Coronary artery (tissue), 2 donors: ENCODE measurements at regions not wholly inside any gene's neighbourhood (a gene's known extent, or its start where the extent isn't known, plus 50 kb on each side); places are given as distances from the start of the nearest gene placed in this dataset.

ENCODE experiments used
- DNase-seq: peaks from one replicate; pipeline ENCODE4 v3.0.0-alpha.2; 2017; ENCODE audit warnings: low spot score
- H3K27ac ChIP-seq, 2 donors: fragments of 200-600 bp; sonication (generic); one replicate each; pipeline ENCODE4 v1.5.1; 2016 to 2019
- H3K4me3 ChIP-seq: fragments of 200-600 bp; sonication (generic); 2 replicates; pipeline ENCODE4 v1.5.1; 2016; ENCODE audit warnings: mild to moderate bottlenecking, moderate library complexity
- CTCF ChIP-seq: fragments of 200-600 bp; sonication (generic); IDR thresholded peaks from one replicate; pipeline ENCODE4 v1.5.1; 2019; ENCODE audit warnings: antibody characterized with exemption

GRCh38 chr13:26475176-26476110, 82.0 kb upstream of the WASF3 start:
- Histone ChIP-seq H3K27ac (no peak overlapping the region), H3K4me3 (no peak overlapping the region)
- TF ChIP-seq CTCF: no peak
- DNase-seq: no peak

GRCh38 chr13:26476111-26476781, 81.2 kb upstream of the WASF3 start:
- DNase-seq: no peak
- no peak for TF ChIP-seq CTCF
- H3K4me3 ChIP-seq: no peak overlapping the region
- H3K27ac ChIP-seq: no peak overlapping the region

DNA sequence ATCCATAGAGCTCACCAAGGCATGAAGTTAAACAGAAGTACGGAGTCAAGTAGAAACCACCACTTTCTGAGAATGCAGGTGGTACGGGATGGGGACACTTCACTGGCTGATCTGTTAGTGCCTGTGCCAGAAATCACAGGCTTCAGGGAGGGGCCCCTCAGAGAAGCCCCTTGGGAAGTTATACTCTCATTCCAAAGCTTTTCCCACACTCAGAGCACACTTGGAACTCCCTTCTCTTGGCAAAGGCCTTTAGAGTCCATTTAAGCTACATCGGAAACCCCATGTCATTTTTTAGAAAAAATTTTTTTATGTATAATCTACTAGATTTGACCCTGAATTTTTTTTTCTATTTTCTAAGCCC, 80.7 kb upstream of the WASF3 start:
- DNase-seq: no peak
- H3K4me3 ChIP-seq: no peak overlapping the region
- no peak for TF ChIP-seq CTCF
- H3K27ac ChIP-seq: no peak overlapping the region

DNA sequence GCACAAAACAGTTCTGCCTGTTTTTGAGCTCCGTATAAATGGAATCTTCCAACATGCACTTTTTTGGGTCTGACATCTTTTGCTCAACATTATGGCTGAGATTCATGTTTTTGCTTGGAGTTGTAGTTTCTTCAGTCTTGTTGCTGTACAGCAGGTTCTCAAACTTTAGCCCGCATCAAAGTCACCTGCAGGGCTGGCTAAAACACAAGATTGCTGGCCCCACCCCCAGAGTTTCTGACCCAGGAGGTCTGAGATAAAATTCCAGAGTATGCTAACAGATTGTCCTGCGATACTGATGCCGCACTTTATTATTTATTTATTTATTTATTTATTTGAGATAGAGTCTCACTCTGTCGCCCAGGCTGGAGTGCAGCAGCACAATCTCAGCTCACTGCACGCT, 79.8 kb upstream of the WASF3 start:
- no peak for TF ChIP-seq CTCF
- Histone ChIP-seq H3K4me3 (no peak overlapping the region), H3K27ac (no peak overlapping the region)
- no peak for DNase-seq

DNA sequence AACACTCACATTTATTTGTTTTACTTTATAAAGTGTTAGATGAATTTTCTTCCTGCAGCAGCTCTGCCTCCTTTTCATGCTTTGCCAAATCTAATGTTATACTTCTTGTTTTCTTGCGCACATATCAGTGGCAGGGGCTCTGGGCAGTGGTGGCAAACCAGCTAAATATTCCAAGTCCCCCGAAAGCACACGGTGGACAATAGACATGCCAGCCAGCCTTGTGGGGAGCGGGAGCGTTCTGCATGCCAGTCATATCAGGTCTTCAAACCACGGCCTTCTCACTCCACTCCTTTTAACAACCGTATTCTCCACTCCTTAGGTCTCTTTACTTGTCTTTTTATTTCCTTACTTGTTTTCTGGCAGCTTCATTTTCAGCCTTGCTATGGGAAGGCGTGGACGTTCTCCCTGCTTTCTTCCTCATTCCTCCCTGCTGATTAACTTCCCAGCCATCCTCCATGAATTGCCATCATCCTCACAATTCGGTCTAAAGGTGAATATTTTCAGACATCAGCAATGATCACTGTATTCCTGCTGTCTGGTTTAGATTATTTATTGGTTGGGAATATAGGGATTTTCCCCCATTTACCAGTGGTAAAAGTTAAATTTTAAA, 77.1 kb upstream of the WASF3 start:
- Histone ChIP-seq H3K27ac (no peak overlapping the region), H3K4me3 (no peak overlapping the region)
- no peak for DNase-seq
- no peak for TF ChIP-seq CTCF

DNA sequence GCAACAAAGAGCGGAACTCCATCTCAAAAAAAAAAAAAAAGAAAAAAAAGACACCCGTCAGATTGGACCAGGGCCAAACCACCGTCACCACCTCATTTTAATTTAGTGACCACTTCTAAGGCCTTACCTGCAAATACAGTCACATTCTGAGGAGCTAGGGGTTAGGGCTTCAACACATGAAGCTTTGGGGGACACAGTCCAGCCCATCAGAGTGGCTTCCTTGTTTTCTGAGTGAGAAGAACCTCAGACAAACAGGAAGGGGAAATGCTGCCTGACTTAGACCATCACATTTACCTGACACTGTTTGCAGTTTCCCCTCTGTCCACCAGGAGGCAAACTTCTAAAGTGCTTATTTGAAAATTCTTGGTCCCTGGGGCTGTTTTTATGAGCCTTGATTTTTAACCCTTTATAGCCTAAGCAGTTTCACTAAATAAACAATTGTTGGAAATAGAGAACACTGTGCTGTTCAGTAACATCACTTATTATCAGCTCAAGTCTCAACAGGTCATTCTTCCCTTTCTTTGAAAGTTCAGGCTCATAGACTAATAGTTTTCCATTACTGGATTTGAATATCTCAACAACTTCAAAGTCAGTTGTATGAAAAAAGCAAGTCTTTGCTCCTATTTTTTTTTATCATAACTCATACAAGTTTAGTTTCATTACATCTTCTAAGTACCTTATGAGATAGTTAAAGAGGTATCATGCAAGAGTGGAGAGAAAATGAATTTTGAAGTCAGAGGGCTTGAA, 74.9 kb upstream of the WASF3 start:
- no peak overlapping the region for H3K27ac ChIP-seq
- DNase-seq: no peak
- H3K4me3 ChIP-seq: no peak overlapping the region
- peak; percentile 79 for TF ChIP-seq CTCF
